Urothelium cell line (cell line): ENCODE measurements at regions not wholly inside any gene's neighbourhood (a gene's known extent, or its start where the extent isn't known, plus 50 kb on each side); places are given as distances from the start of the nearest gene placed in this dataset.

Experiments used
- DNase-seq: peaks from one replicate; pipeline ENCODE4 v3.0.0; 2011; ENCODE audit warnings: low spot score, mixed read lengths
- FAIRE-seq: peaks from 2 replicates; lab custom pipeline; 2011; peaks lifted over from hg19 to GRCh38; lab: Jason Lieb, UNC

GRCh38 chr9:89655990-89656657 is 51.3 kb downstream of the GADD45G start:
- DNase-seq (no peak), FAIRE-seq (peak; percentile 48)

GRCh38 chr9:89657295-89657694 is 52.5 kb downstream of the GADD45G start:
- FAIRE-seq: no peak
- DNase-seq: no peak

DNA sequence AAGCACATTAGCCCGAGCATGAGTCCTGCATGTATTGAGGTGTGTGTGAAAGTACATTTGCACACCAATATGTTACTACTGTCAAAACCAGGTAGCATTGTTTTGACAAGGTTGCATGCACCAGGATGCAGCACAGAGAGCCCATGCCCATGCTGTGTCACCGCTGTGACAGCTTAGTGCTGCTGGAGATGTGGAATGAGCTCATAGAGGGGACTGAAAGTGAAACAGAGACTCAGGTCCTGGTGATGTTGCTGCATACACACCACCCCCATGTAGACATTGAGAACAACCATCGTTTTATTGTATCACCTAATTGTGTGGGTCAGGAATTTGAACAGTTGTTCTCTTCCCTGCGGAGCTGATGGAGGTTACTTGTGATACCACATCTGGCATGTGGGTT is 53.0 kb downstream of the GADD45G start:
- DNase-seq (no peak), FAIRE-seq (no peak)

DNA sequence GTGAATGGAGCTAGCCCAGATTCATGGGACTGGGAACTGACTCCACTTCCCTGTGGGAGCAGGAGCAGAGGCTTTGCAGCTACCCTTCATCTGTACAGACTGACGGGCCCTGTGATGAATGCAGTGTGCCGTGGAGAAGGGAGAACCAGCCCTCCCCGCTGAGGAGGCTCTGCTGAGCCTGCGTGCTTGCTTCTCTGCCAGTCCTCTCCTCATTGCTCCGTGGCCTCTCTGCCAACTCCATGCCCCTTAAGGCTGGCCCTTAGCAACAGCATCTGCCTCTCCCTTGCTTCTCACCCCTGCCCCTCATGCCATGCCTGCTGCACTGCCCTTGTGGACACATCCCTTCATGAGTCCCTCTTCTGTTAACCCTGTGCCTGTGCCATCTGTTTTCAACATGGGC is 53.6 kb downstream of the GADD45G start:
- FAIRE-seq (no peak), DNase-seq (no peak)

DNA sequence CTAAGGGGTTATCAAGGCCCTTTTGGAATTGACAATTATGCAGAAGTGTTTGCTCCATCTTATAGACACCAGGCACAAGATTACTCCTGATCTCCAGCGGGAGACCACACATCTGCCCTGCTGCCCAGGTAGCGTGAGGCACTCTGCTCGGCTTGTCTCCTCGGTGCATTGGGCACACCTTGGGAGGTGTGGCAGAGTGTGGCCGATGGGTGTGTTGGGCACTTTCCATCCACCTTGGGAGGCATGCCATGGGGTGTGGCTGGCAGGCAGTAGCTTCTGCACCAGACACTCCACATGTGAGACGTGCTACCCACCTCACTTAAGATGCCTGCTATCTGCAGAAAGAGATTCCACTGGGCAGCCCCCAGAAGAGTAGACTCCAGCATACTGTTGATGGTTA is 54.1 kb downstream of the GADD45G start:
- no peak for DNase-seq
- no peak for FAIRE-seq

GRCh38 chr9:89659473-89659872 is 54.7 kb downstream of the GADD45G start:
- FAIRE-seq: no peak

DNA sequence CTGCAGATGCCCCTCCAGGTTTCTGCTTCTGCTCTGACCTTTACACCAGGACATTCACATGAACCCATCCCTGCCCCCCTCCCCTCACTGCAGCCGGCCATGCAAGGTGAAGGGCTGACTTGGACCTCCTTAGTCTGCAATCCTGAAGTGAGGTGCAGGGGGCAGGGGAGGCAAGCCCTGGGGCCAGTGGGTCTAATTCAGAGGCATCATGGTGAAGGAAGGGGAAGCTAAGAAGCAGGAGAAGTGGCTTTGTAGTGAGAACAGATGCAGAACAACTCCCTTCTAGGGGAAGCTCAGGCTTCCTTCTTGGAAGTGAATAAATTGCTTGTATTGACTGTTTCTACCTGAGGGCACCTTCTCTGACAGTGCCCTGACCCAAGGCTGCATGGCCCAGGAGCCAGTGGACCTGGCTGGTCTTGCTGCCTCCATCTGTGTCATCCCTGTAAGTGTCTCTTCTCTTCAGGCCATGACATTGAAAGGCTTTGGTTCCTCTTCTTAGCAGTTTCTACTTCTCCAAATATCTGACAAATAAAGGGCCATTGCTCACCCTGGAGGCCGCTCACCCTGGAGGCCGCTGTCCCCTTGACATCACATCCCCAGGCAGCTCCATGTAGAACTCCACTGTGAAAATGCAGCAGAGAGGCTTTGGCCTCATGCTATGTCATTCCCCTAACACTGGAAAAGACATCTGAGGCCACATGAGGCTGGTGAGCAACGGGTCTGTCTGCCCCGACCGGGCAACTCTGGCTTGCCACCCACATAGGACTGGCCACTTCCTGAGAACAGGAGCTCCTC is 55.3 kb downstream of the GADD45G start:
- FAIRE-seq (no peak), DNase-seq (no peak)

More at GRCh38 chr9:89659473-89659872, 54.7 kb downstream of the GADD45G start:
- no peak for DNase-seq

DNA sequence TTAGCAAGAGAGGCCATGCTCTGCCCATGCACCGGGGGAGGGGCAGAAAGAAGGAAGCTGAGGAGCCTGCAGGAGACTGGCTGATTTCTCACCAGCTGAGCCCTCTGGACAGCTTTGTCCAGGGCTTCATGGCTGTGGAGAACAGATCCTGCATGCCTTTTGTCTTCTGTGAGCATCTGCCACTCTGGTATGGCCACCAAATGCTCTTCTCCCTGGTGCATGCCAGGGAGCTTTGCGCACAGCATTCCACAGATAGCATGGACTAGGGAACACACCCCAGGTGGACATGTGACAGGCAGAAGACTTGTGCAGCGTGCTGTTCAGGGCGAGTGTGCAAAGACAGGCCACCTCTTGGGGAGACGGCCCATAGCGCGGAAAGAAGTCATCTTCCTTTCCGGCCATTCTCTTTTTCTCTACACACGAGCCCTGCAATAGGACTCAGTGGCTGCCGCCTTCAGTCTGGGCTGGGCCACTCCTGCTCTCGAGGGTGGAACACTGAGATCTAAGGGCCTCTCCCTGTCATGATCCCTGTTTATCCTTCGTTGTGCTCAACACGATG is 56.7 kb downstream of the GADD45G start:
- FAIRE-seq: no peak

DNA sequence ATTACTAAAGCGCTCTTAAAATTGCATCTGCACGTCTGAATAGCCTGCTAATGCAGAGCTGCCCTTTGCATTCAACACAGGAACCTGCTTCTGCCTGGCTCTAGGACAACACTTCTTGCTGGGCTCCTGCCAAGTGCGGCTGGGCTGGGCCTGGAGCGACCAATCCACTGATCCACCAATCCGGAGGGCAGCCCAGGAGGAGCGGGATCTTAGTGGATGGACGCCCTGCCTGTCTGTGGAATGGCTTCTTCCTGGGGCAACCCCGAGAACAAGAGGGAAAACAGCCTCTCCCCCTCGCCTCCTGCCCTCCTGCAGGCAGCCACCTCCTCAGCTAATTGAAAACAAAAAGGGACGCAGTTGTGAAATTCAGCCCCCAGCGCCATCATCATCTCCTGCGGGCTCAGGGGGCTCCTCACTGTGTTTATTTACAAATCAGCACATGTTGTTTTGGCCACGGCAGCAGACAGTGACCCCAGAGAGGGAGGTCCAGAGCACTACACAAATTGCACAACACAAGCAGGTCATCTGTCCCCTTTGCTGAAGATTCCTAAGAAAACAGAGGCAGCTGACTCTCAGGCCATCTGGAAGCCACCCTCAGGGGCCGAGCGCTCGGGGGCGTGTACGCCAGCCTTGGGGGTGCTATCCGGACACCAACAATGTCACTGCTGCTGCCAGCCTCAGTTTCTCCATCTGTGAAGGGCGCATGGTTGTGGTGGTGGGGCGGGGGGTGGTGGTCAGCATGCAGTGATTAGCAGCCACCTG is 57.3 kb downstream of the GADD45G start:
- peak; percentile 93 for DNase-seq
- FAIRE-seq: peak; percentile 85

More for the DNA sequence above, 56.7 kb downstream of the GADD45G start:
- DNase-seq: no peak

GRCh38 chr9:89662718-89663613 is 58.2 kb downstream of the GADD45G start:
- DNase-seq (no peak), FAIRE-seq (no peak)

DNA sequence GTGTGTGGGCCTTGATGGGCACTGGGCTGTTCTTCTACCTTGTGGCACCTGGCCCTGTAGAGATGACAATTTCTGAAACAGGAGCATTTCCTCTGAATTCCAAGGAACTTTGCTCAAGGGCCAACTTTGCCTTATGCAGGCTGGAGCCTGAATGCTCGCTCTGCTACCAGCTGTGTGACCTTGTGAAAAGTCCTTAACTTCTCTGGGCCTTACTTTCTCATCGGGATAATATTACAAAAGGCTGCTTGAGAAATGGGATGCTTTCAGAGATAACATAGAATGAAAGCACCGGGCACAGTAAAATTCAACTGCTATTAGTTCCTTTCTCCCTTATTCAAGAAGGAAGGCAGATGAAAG is 58.8 kb downstream of the GADD45G start:
- no peak for FAIRE-seq
- DNase-seq: no peak

DNA sequence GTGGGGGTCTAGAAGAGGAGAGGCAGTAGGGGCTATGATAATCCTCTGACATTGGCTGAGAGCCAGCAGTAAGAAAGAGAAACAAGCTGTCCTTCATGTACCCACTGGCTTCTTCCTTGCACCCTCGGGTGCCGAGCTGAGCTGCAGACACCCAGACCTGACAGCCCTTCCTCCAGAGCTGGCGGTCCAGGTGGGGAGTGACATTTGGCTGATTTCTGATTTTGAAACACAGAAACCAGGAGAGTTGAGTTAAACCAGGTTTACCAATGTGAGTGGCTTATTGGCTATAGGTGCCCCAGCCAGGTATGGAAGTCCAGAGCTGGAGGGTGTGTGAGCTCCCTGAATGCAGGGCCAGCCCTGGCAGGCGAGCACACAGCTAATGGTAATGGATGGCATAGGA is 59.2 kb downstream of the GADD45G start:
- no peak for DNase-seq
- no peak for FAIRE-seq

- FAIRE-seq: no peak
- DNase-seq: no peak
These were observed 60.1 kb downstream of the GADD45G start for GRCh38 chr9:89664896-89665329.

DNA sequence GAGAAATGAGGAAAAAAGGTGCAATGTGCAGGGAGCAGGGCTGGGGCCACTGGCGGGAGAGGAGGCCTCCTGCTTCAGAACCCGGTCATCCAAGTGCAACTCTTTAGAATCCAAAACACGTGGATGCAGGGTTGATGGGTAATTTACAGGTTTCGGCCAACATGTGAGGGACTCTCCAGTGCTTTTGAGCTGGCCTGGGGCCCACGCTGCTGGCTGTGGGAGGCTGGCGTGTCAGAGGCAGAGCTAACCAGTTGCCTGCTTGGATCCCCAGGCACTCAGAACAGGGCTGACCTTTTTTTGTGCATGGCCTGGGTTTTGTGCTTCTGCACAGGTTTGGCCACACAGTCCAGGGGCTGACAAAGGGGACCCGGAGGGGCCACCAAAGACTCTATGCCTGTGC is 61.6 kb downstream of the GADD45G start:
- FAIRE-seq (no peak), DNase-seq (no peak)

- DNase-seq (no peak), FAIRE-seq (no peak)
These were observed 62.1 kb downstream of the GADD45G start for GRCh38 chr9:89666950-89667349.

DNA sequence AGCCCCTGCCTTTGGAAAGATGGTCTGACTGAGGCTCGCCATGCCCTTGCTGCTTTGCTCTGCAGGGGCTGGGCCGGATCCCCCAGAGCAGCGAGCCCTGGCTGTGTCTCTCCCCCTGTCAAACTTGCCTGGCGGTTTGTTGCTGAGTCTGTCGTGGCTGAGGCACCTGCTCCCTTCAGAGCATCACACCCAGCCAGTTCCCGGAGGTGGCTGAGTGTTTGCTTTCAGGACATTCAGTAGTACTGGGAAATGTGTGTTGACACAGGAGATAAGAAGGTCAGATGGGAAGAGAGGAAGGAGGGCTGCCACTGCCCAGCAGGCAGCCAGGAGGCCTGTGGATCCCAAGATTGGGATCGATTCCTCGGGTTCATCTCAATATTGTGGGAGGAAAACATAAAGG is 62.9 kb downstream of the GADD45G start:
- no peak for DNase-seq
- no peak for FAIRE-seq

DNA sequence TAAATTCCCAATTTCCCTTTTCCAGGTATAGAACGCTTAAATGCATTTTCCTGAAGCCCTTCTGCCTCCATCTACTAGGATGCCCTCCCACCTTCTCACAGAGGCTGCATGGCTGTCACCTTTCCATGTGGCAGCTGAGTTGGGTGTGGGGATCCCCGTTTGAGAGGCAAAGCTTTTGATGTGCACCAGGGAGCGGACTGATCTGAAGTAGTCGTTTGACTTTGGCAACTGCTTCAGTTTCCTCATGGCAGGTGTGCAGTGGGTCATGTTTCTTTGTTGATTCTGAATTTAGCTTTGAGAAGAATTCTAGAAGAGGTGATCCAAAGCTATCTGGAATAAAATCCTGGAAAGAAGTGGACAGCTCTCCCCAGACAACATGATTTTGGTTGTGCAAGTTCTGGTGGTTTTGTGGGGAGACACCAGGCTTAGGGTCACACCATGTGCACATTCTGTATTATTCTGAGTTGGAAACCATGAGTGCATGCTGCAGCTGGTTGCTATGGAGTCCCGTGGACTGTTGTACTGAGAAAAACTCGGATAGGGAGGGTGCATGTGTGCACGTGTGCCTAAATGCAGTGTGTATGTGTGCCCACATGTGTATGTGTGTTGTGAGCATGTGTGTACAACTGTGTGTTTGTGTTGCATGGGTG is 63.5 kb downstream of the GADD45G start:
- DNase-seq (no peak), FAIRE-seq (no peak)

DNA sequence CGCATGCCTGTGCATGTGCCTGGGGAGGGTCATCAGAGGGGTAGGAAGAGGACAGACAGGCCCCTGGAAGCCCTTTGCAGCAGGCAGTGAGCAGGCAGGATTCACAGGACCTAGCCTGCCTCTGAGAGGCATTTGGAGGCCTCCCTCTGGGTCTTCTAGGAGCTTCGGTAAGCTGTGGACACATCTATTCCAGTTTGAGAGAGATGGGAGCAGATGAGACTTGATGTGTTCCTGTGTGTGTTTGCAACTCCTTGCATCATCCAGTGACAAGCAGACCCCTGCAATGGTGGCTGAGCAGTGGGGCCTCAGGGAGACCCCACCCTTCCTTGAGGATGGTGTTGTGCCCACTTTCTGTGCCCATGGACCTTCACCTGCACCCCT is 64.0 kb downstream of the GADD45G start:
- no peak for FAIRE-seq
- DNase-seq: no peak

GRCh38 chr9:89669361-89669842 is 64.6 kb downstream of the GADD45G start:
- FAIRE-seq (no peak), DNase-seq (no peak)

DNA sequence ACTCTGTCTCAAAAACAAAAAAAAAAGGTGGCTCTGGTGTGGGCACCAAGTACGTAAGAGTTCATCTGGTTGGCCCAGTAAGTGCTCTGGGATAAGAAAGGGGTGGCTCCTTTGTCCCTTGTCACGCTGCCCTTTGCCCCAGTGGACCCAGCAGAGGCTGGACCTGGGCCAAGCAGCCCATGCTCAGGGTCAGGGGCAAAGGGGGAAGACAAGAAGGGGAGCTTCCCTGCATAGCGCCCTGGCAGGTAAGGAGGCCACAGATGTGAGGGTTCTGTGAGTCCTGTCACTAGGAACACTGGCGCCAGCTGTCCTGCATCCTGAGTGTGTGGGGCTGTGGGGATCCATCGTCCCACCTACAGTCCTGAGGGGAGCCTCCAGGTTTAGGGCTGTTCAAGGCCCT is 65.3 kb downstream of the GADD45G start:
- no peak for FAIRE-seq
- no peak for DNase-seq
